Body of pancreas (tissue), 4 donors: ENCODE measurements at regions not wholly inside any gene's neighbourhood (a gene's known extent, or its start where the extent isn't known, plus 50 kb on each side); places are given as distances from the start of the nearest gene placed in this dataset.

ENCODE experiments used
- CTCF ChIP-seq, 7 experiments: fragments of 450-650 bp in 4 of 7; fragments of 200-600 bp in 3 of 7; sonication (generic) in 3 of 7; IDR thresholded peaks; one replicate each; pipeline ENCODE4 v1.5.1; 2016 to 2019; ENCODE audit warnings: antibody characterized with exemption in 7 of 7
- POLR2A ChIP-seq, 3 donors: fragments of 450-650 bp; IDR thresholded peaks; one replicate each; pipeline ENCODE4 v1.6.1; 2016; ENCODE audit warnings: antibody characterized with exemption in 3 of 3, mild to moderate bottlenecking in 2 of 3

DNA sequence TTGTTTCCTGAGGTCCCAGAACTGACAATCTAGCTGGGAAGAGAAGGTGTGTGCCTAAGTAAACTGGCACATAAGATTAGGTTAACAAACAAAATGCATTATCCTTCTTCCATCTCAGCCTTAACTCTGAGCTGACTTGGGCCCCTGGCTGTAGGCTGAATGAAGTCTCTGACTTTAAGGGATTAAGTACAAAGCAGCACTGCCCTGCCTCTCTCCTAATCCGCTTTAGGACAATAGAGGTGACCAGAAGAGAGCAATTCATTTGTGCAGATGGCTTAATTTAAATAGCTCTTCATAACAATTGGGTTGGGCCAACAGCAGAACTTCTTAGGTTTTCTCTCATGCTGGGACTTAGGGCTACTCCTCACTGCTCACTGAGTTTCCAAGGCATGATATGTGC lies 181.6 kb upstream of the SOX14 start:
- TF ChIP-seq CTCF (IDR thresholded peaks at IDR 0.05) (no peak), POLR2A (IDR thresholded peaks at IDR 0.05) (no peak)
